H1 (cell line): ENCODE measurements at regions not wholly inside any gene's neighbourhood (a gene's known extent, or its start where the extent isn't known, plus 50 kb on each side); places are given as distances from the start of the nearest gene placed in this dataset.
A peak's percentile ranks its signal among the peaks of the same experiment; 100 is the strongest.

Experiments used
- CTCF ChIA-PET: fragments of 300-600 bp; sonication (Branson Sonifier 250); formaldehyde crosslinking; loops from one replicate; lab custom pipeline; 2021; ENCODE audit not compliant: partially characterized antibody; lab: Charles Lee
- POLR2A ChIA-PET: fragments of 300-600 bp; sonication (Branson Sonifier 250); formaldehyde crosslinking; loops from one replicate; lab custom pipeline; 2021; ENCODE audit warnings: inconsistent platforms; ENCODE audit not compliant: partially characterized antibody; lab: Charles Lee
- DNase-seq, 2 experiments: peaks; one replicate each; pipeline versions ENCODE4 v3.0.0 to v3.0.0-alpha.2; 2010 to 2022; ENCODE audit warnings: low spot score in 2 of 2, low read depth in 1 of 2, mixed read lengths in 1 of 2
- FAIRE-seq: peaks from 2 replicates; lab custom pipeline; 2011; peaks lifted over from hg19 to GRCh38; lab: Jason Lieb, UNC
- H2AFZ ChIP-seq: 2 replicates; pipeline ENCODE4 v1.8.1; 2012; ENCODE audit warnings: low read length, inconsistent platforms
- H2AK5ac ChIP-seq: 2 replicates; pipeline ENCODE4 v1.6.1; 2013; ENCODE audit warnings: low read depth, low read length
- H2BK120ac ChIP-seq: replicated peaks from 2 replicates; pipeline ENCODE3; 2013; ENCODE audit warnings: low read depth, low read length, inconsistent platforms
- H2BK12ac ChIP-seq: 2 replicates; pipeline ENCODE4 v1.6.1; 2013; ENCODE audit warnings: low read depth, low read length
- H2BK15ac ChIP-seq: 2 replicates; pipeline ENCODE4 v1.6.1; 2013; ENCODE audit warnings: low read length
- H2BK20ac ChIP-seq: 2 replicates; pipeline ENCODE4 v1.6.1; 2013; ENCODE audit warnings: low read length
- H2BK5ac ChIP-seq: 2 replicates; pipeline ENCODE4 v1.6.1; 2013; ENCODE audit warnings: low read depth, low read length
- H3K14ac ChIP-seq: 2 replicates; pipeline ENCODE4 v1.6.1; 2013; ENCODE audit warnings: inconsistent platforms; ENCODE audit not compliant: insufficient read length
- H3K18ac ChIP-seq: 2 replicates; pipeline ENCODE4 v1.6.1; 2013; ENCODE audit warnings: low read length; ENCODE audit errors: extremely low read depth
- H3K23ac ChIP-seq: 2 replicates; pipeline ENCODE4 v1.6.1; 2013; ENCODE audit warnings: inconsistent platforms; ENCODE audit not compliant: insufficient read length
- H3K23me2 ChIP-seq: 2 replicates; pipeline ENCODE4 v1.6.1; 2013; ENCODE audit warnings: low read depth, low read length
- H3K27ac ChIP-seq: 2 replicates; pipeline ENCODE4 v1.6.1; 2011; ENCODE audit warnings: low read depth, low read length, inconsistent platforms
- H3K27me3 ChIP-seq, 4 experiments: replicated peaks in 1 of 4; 1 replicate in 1 of 4; 2 replicates in 3 of 4; pipeline versions ENCODE4 v1.6.1 to v1.8.1; 2011 to 2013; ENCODE audit warnings: low read length in 3 of 4, mild to moderate bottlenecking in 3 of 4, inconsistent platforms in 2 of 4, mixed read lengths in 2 of 4, moderate library complexity in 1 of 4; ENCODE audit not compliant: control insufficient read depth in 3 of 4, insufficient read depth in 3 of 4; ENCODE audit errors: extremely low read depth in 1 of 4
- H3K36me3 ChIP-seq, 4 experiments: 2 replicates each; pipeline versions ENCODE4 v1.6.1 to v1.8.1; 2011 to 2013; ENCODE audit warnings: mild to moderate bottlenecking in 4 of 4, low read length in 3 of 4, moderate library complexity in 2 of 4, control low read depth in 1 of 4, inconsistent platforms in 1 of 4; ENCODE audit not compliant: insufficient read depth in 4 of 4, control insufficient read depth in 2 of 4
- H3K4ac ChIP-seq: replicated peaks from 2 replicates; pipeline ENCODE3; 2013; ENCODE audit warnings: low read length, low read depth, mixed read lengths, inconsistent platforms; ENCODE audit not compliant: insufficient read length
- H3K4me1 ChIP-seq, 4 experiments: replicated peaks in 1 of 4; 1 replicate in 1 of 4; 2 replicates in 3 of 4; pipeline versions ENCODE4 v1.6.1 to v1.8.1; 2011 to 2013; ENCODE audit warnings: low read length in 3 of 4, inconsistent platforms in 2 of 4, mixed read lengths in 1 of 4; ENCODE audit not compliant: insufficient read depth in 4 of 4, control insufficient read depth in 3 of 4
- H3K4me2 ChIP-seq, 2 experiments: 2 replicates each; pipeline versions ENCODE4 v1.6.1 to v1.8.1; 2011 to 2013; ENCODE audit warnings: low read depth in 2 of 2, low read length in 2 of 2, control low read depth in 1 of 2, inconsistent platforms in 1 of 2, mild to moderate bottlenecking in 1 of 2; ENCODE audit not compliant: insufficient read depth in 1 of 2
- H3K4me3 ChIP-seq, 4 experiments: fragments of 200-600, 300-600 bp in 1 of 4; sonication (generic), shearing (Covaris generic), sonication (Bioruptor Twin) in 1 of 4; 2 replicates each; pipeline versions ENCODE4 v1.5.1 to v1.8.1; 2011 to 2016; ENCODE audit warnings: low read length in 4 of 4, low read depth in 3 of 4, control low read depth in 2 of 4, inconsistent platforms in 2 of 4, mild to moderate bottlenecking in 2 of 4, mixed read lengths in 1 of 4, moderate library complexity in 1 of 4; ENCODE audit not compliant: insufficient read depth in 2 of 4; ENCODE audit errors: extremely low read depth in 1 of 4
- H3K56ac ChIP-seq: replicated peaks from 2 replicates; pipeline ENCODE3; 2013; ENCODE audit warnings: low read depth, mild to moderate bottlenecking, mixed read lengths, low read length, inconsistent platforms; ENCODE audit not compliant: insufficient read length
- H3K79me1 ChIP-seq: 2 replicates; pipeline ENCODE4 v1.6.1; 2013; ENCODE audit warnings: low read depth, low read length, control low read depth
- H3K79me2 ChIP-seq, 2 experiments: 2 replicates each; pipeline versions ENCODE4 v1.6.1 to v1.8.1; 2012 to 2013; ENCODE audit warnings: low read length in 2 of 2, mild to moderate bottlenecking in 2 of 2, inconsistent platforms in 1 of 2; ENCODE audit not compliant: insufficient read depth in 2 of 2, control insufficient read depth in 1 of 2
- H3K9ac ChIP-seq, 4 experiments: replicated peaks in 1 of 4; 1 replicate in 1 of 4; 2 replicates in 3 of 4; pipeline versions ENCODE4 v1.6.1 to v1.8.1; 2011 to 2013; ENCODE audit warnings: low read depth in 3 of 4, low read length in 3 of 4, control low read depth in 2 of 4, mild to moderate bottlenecking in 2 of 4, moderate library complexity in 2 of 4, inconsistent platforms in 1 of 4; ENCODE audit errors: extremely low read depth in 1 of 4
- H3K9me3 ChIP-seq, 2 experiments: 2 replicates each; pipeline versions ENCODE4 v1.6.1 to v1.8.1; 2012 to 2013; ENCODE audit warnings: mild to moderate bottlenecking in 2 of 2, moderate library complexity in 2 of 2, control low read depth in 1 of 2, inconsistent platforms in 1 of 2, low read depth in 1 of 2, low read length in 1 of 2, mixed read lengths in 1 of 2; ENCODE audit not compliant: insufficient read depth in 2 of 2
- H4K20me1 ChIP-seq, 2 experiments: replicated peaks in 1 of 2; 2 replicates each; pipeline versions ENCODE3 to v1.8.1; 2011 to 2013; ENCODE audit warnings: inconsistent platforms in 2 of 2, low read length in 2 of 2, mild to moderate bottlenecking in 1 of 2; ENCODE audit not compliant: insufficient read depth in 2 of 2, control insufficient read depth in 1 of 2
- H4K5ac ChIP-seq: 2 replicates; pipeline ENCODE4 v1.6.1; 2013; ENCODE audit warnings: low read length, low read depth, mixed read lengths, inconsistent platforms; ENCODE audit not compliant: insufficient read length
- H4K8ac ChIP-seq: 2 replicates; pipeline ENCODE4 v1.8.0; 2013; ENCODE audit warnings: mild to moderate bottlenecking, moderate library complexity, low read length, inconsistent platforms; ENCODE audit not compliant: insufficient read depth; ENCODE audit errors: extremely low read depth
- H4K91ac ChIP-seq: replicated peaks from 2 replicates; pipeline ENCODE3; 2013; ENCODE audit warnings: low read length, mixed read lengths, inconsistent platforms; ENCODE audit not compliant: insufficient read length
- CBX5 ChIP-seq: fragments of 300-800, 300-1000 bp; sonication (generic); IDR thresholded peaks from 2 replicates; pipeline ENCODE4 v1.7.1; 2016; ENCODE audit warnings: antibody characterized with exemption, low read length, low read depth
- FOSL1 ChIP-seq: IDR thresholded peaks from 2 replicates; pipeline ENCODE4 v1.6.1; 2011; ENCODE audit warnings: mild to moderate bottlenecking, low read depth, low read length, moderate library complexity; ENCODE audit not compliant: insufficient read depth
- KDM1A ChIP-seq: fragments of 200-600, 300-600 bp; sonication (generic); IDR thresholded peaks from 2 replicates; pipeline ENCODE4 v1.7.1; 2016; ENCODE audit warnings: mild to moderate bottlenecking, low read length, borderline replicate concordance
- PHF8 ChIP-seq: fragments of 200-600 bp; sonication (generic); conservative IDR thresholded peaks from 2 replicates; pipeline ENCODE4 v1.7.1; 2012; ENCODE audit warnings: low read depth, mild to moderate bottlenecking, inconsistent platforms, low read length, moderate library complexity
- POLR2AphosphoS5 ChIP-seq: IDR thresholded peaks from 2 replicates; pipeline ENCODE4 v1.6.1; 2011; ENCODE audit warnings: low read depth, low read length
- POU5F1 ChIP-seq: IDR thresholded peaks from 2 replicates; pipeline ENCODE4 v1.6.1; 2011; ENCODE audit warnings: low read depth, mild to moderate bottlenecking, low read length, moderate library complexity
- RNF2 ChIP-seq: fragments of 200-900, 300-1000 bp; sonication (generic); IDR thresholded peaks from 2 replicates; pipeline ENCODE4 v1.7.1; 2016; ENCODE audit warnings: borderline replicate concordance, low read depth, mild to moderate bottlenecking, antibody characterized with exemption, low read length; ENCODE audit not compliant: poor library complexity, severe bottlenecking; ENCODE audit errors: missing control alignments
- SP4 ChIP-seq: IDR thresholded peaks from 2 replicates; pipeline ENCODE4 v1.6.1; 2012; ENCODE audit warnings: low read length, inconsistent platforms
- TAF1 ChIP-seq: IDR thresholded peaks from 2 replicates; pipeline ENCODE4 v1.6.1; 2011; ENCODE audit warnings: mild to moderate bottlenecking, low read depth, low read length
- TCF12 ChIP-seq: IDR thresholded peaks from 2 replicates; pipeline ENCODE4 v1.6.1; 2011; ENCODE audit warnings: low read depth, mild to moderate bottlenecking, low read length
- USF2 ChIP-seq: IDR thresholded peaks from 2 replicates; pipeline ENCODE4 v1.6.1; 2011; ENCODE audit warnings: low read length, improper control_type of control experiment
- ZNF274 ChIP-seq: IDR thresholded peaks from 2 replicates; pipeline ENCODE4 v1.7.0; 2012; ENCODE audit warnings: low read length, borderline replicate concordance; ENCODE audit errors: extremely low read depth
- WGBS, 2 experiments: shearing (Covaris generic) in 1 of 2; methylation state at CpG; one replicate each; pipeline versions ENCODE4 v1.1.6 to v1.1.7; 2013 to 2015; ENCODE audit warnings: low lambda C conversion rate in 2 of 2, mixed read lengths in 2 of 2, inconsistent platforms in 1 of 2, low coverage in 1 of 2, missing lambda C conversion rate in 1 of 2; ENCODE audit not compliant: insufficient replicate concordance in 2 of 2, insufficient coverage in 1 of 2, insufficient read length in 1 of 2; ENCODE audit errors: extremely low coverage in 1 of 2, missing lambda C conversion rate in 1 of 2; 5-methylcytosine and 5-hydroxymethylcytosine counted together

- Histone ChIP-seq H3K14ac (no peak overlapping the region), H2BK20ac (no peak overlapping the region), H3K9ac (no peak overlapping the region), H3K18ac (no peak overlapping the region), H2BK15ac (no peak overlapping the region), H4K91ac (no peak overlapping the region), H3K79me1 (no peaks in the 10 kb centered on the region), H2BK5ac (no peak overlapping the region), H4K20me1 (no peaks in the 10 kb centered on the region), H3K4ac (no peak overlapping the region), H2AFZ (no peak overlapping the region), H2BK12ac (no peak overlapping the region), H3K23me2 (no peaks in the 10 kb centered on the region), H3K4me2 (no peak overlapping the region), H3K4me3 (no peak overlapping the region), H3K23ac (no peak overlapping the region), H3K4me1 (no peaks in the 10 kb centered on the region; a peak in 1 of 7 replicates), H3K27me3 (no peaks in the 10 kb centered on the region; a peak in 1 of 7 replicates), H4K5ac (no peak overlapping the region), H3K9me3 (no peaks in the 10 kb centered on the region), H3K27ac (0 out of 2 replicates have a peak overlapping the region, but pooled peaks have one; percentile 5), H2BK120ac (no peak overlapping the region)
- POLR2A ChIA-PET = no interaction called here
- CTCF ChIA-PET = no interaction called here
- FAIRE-seq (no peak), DNase-seq (no peak)
- 90% methylated on average over 2 of the region's 2 CpGs; no CpG with 5 or more reads in 1 of the 2 experiments for WGBS, 2 experiments
- TF ChIP-seq RNF2 (no peak), USF2 (no peak), SP4 (no peak), TCF12 (no peak), PHF8 (no peak), CBX5 (no peak), FOSL1 (no peak), POLR2AphosphoS5 (no peak), POU5F1 (no peak), TAF1 (no peak), KDM1A (no peak), ZNF274 (no peak)
- TF ChIP-seq, all 59 proteins: peak for 0
- Histone ChIP-seq H3K56ac (no peak overlapping the region), H4K8ac (no peak overlapping the region), H2AK5ac (no peak overlapping the region), H3K79me2 (no peaks in the 10 kb centered on the region), H3K36me3 (no peaks in the 10 kb centered on the region)
Observed at GRCh38 chr11:36777311-36777710, 179.3 kb upstream of the RAG2 start.
